GM18870 (cell line): ENCODE measurements at regions not wholly inside any gene's neighbourhood (a gene's known extent, or its start where the extent isn't known, plus 50 kb on each side); places are given as distances from the start of the nearest gene placed in this dataset.
"Not testable (repeated sequence)": the region's sequence is repeated elsewhere in the genome, so short reads cannot be mapped to it uniquely, and the experiment has no call there.

Experiments used
- ATAC-seq: cut with Tn5 transposase; IDR thresholded peaks from one replicate; pipeline ENCODE4 v1.9.1; 2021; ENCODE audit warnings: moderate library complexity; ENCODE audit not compliant: unreplicated experiment

GRCh38 chr2:129191530-129191929 is 787.9 kb upstream of the RAB6C start:
- ATAC-seq, result no peak

GRCh38 chr2:129192117-129192516 is 787.3 kb upstream of the RAB6C start:
- no peak for ATAC-seq

GRCh38 chr2:129192841-129193253 is 786.6 kb upstream of the RAB6C start:
- ATAC-seq, result no peak

GRCh38 chr2:129193961-129194360 is 785.5 kb upstream of the RAB6C start:
- ATAC-seq, result no peak

- ATAC-seq, result no peak
Observed at GRCh38 chr2:129199501-129199900, 780.0 kb upstream of the RAB6C start.

GRCh38 chr2:129201696-129202095 is 777.8 kb upstream of the RAB6C start:
- no peak for ATAC-seq

GRCh38 chr2:129203331-129203730 is 776.1 kb upstream of the RAB6C start:
- no peak for ATAC-seq

GRCh38 chr2:129204581-129204980 is 774.9 kb upstream of the RAB6C start:
- not testable (repeated sequence) for ATAC-seq

- no peak for ATAC-seq
Observed at GRCh38 chr2:129205176-129205575, 774.3 kb upstream of the RAB6C start.

- ATAC-seq, result no peak
Observed at GRCh38 chr2:129205766-129206165, 773.7 kb upstream of the RAB6C start.

- ATAC-seq, result no peak
Observed at GRCh38 chr2:129212299-129212958, 767.0 kb upstream of the RAB6C start.

- ATAC-seq, result no peak
Observed at GRCh38 chr2:129224022-129224421, 755.4 kb upstream of the RAB6C start.

- no peak for ATAC-seq
Observed at GRCh38 chr2:129224486-129224885, 755.0 kb upstream of the RAB6C start.

- ATAC-seq, result no peak
Observed at GRCh38 chr2:129229196-129229595, 750.3 kb upstream of the RAB6C start.

- ATAC-seq, result no peak
Observed at GRCh38 chr2:129229830-129230441, 749.5 kb upstream of the RAB6C start.

GRCh38 chr2:129231924-129232323 is 747.5 kb upstream of the RAB6C start:
- ATAC-seq, result no peak

- ATAC-seq, result no peak
Observed at GRCh38 chr2:129233166-129233565, 746.3 kb upstream of the RAB6C start.

GRCh38 chr2:129233751-129234406 is 745.6 kb upstream of the RAB6C start:
- no peak for ATAC-seq

- no peak for ATAC-seq
Observed at GRCh38 chr2:129236601-129237000, 742.9 kb upstream of the RAB6C start.

GRCh38 chr2:129237966-129238725 is 741.3 kb upstream of the RAB6C start:
- ATAC-seq, result no peak

- no peak for ATAC-seq
Observed at GRCh38 chr2:129239141-129239540, 740.3 kb upstream of the RAB6C start.

- no peak for ATAC-seq
Observed at GRCh38 chr2:129240061-129240460, 739.4 kb upstream of the RAB6C start.
